NCI-H748 (cell line): ENCODE measurements at regions not wholly inside any gene's neighbourhood (a gene's known extent, or its start where the extent isn't known, plus 50 kb on each side); places are given as distances from the start of the nearest gene placed in this dataset.
A peak's percentile ranks its signal among the peaks of the same experiment; 100 is the strongest.
"Not testable (repeated sequence)": the region's sequence is repeated elsewhere in the genome, so short reads cannot be mapped to it uniquely, and the experiment has no call there.

Source experiments
- DNase-seq: peaks from one replicate; lab custom pipeline; 2025; ENCODE audit not compliant: unreplicated experiment; lab: John Stamatoyannopoulos, UW

DNA sequence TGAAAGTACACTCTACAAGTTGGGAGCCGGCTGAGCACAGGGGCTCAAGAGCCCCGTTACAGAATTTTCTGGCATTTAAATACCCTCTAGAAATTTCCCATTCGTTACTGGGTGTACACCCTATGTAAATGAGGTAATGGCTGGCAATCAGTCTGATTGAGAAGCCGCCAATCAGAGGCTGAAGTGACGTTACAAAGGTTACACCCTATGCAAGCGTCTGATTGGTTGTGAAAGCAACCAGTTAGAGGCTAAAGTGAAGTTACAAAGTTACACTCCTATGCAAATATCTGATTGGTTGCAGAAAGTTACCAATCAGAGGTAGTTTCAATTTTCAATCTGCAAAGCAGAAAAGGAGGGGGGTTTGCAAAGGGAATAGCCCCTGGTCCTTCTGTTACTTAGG is 88.1 kb upstream of the LRPAP1 start:
- not testable (repeated sequence) for DNase-seq

DNA sequence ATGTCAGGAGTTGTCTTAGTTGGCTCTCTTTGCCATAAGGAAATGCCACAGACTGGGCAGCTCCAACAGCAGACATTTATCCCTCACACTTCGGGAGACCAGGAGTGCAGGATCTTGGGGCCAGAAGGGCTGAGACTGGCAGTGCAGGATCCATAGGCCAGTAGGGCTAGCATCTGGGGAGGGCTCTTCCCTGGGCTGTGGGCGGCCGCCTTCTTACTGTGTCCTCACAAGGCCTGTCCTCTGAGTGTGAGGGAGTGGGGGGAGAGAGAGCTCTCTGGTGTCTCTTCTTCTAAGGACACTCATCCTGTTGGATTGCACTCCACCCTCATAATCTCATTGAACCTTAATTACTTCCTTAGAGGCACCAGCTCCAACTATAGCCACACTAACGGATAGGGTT is 87.5 kb upstream of the LRPAP1 start:
- DNase-seq = not testable (repeated sequence)

DNA sequence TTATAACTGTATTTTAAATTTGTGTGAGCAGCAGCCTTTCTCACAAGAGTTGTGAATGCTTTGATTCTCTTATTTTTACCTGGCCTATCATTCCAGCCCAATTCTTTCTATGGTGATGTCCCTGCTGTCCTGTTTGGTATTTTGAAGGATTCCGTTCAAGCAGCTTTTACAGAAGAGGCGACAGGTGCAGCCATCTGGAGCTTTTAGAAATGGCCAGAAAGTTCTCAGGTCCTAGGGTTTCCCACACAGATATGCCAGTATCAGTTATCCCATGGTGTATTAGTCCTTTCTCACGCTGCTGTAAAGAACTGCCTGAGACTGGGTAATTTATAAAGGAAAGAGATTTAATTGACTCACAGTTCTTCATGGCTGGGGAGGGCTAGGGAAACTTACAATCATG is 86.1 kb upstream of the LRPAP1 start:
- DNase-seq = not testable (repeated sequence)

GRCh38 chr4:3615386-3616286 is 83.4 kb upstream of the LRPAP1 start:
- DNase-seq = no peak

DNA sequence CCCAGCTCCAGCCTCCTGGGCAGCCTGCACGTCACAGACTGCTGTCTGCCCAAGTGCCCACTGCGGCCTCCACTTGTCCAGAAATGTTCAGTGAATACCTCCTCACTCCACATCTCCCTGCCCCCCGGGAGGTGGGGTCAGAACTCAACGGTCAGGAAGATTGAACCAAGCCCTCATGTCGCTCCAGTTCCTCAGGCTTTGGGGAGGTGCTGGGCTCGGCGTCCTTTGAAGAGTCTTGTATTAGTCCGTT is 82.4 kb upstream of the LRPAP1 start:
- no peak for DNase-seq

DNA sequence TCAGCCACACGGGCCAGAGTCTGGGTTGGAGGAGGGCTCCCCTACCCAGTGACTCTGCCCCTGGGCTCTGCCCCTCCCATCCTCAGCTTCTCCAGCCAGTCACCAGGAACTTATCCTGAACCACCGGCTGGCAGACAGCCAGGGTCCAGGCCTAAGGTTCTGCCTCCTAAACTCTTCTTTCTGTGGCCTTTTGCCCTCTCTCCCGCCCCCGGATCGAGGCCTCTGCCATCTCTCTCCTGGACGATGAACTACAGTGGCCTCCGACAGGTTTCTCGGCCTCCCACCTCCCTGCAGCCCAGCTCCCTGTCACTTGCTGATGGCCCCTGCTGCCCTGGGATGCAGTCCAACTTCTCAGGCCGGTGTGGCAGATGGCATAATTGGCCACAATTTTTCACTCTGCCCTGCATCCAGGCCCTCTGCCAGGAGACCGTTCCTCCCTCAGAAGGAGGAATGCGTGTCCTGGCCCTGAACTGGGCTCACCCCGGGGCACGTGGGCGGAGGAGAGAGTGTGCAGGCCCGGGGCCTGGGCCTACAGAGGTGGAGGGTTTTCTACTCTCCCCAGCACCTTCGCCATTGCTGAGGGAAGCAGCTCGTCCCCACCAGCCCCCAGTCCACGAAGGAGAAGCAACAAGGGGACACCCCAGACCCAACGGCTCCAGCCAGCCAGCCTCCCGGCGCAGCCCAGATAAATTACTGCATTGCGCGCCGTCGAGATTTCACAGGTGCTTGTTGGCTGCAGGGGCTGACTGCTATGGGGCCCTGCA is 81.9 kb upstream of the LRPAP1 start:
- no peak for DNase-seq

DNA sequence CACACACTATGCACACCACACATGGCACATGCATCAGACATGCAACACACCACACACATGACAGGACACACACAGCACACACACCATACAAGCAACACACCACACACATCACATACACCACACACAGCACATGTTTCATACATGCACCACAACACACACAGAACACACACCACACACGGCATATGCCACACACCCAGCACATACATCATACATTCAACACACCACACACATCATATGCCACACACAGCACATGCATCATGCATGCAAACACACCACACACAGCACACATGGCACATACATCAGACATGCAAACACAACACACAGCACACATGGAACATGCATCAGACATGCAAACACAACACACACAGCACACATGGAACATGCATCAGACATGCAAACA is 80.7 kb upstream of the LRPAP1 start:
- no peak for DNase-seq

DNA sequence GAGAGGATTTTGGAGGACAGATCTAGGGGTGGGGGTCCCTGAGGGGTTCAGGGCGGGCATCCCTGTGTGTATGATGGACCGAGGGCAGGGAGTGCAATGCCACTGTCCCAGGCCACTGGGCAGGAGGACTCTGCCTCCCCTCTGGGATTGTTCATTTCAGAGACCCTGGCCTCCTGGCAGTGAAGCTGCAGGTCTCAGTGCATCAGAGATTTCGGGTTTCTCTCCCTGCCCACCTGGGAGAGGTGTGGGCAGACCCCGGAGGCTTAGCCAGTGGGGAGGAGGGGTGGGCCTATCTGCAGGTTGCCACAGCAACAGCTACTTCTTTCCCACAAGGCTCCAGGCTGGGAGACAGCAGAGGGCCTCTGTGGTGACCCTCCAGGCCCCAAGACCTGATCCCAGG is 80.1 kb upstream of the LRPAP1 start:
- DNase-seq = no peak

- DNase-seq = no peak
Measured at GRCh38 chr4:3611778-3612177, 79.6 kb upstream of the LRPAP1 start.

DNA sequence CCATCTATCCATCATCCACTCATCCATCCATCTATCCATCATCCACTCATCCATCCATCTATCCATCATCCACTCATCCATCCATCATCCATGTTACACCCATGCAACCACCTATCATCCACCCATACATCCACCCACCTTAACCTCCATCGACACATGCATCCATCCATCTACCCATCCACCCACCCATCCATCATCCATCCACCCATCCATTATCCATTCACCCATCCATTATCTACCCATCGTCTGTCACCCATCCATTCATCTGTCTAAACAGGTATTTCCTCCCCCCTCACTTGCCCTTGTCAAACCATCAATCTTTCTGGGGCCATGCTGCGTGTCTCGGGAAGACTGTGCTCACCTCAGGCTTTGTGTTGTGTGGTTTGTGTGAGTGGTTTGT is 78.6 kb upstream of the LRPAP1 start:
- DNase-seq = not testable (repeated sequence)

DNA sequence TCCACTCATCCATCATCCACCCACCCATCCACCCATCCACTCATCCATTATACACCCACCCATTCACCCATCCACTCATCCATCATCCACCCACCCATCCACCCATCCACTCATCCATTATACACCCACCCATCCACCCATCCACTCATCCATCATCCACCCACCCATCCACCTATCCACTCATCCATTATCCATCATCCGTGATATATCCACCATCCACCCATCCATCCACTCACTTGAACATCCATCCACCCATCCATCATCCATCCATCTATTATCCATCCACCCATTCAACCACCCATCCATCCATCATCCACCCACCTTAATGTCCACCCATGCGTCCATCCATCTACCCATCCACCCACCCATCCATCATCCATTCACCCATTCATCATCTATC is 77.7 kb upstream of the LRPAP1 start:
- DNase-seq = not testable (repeated sequence)

DNA sequence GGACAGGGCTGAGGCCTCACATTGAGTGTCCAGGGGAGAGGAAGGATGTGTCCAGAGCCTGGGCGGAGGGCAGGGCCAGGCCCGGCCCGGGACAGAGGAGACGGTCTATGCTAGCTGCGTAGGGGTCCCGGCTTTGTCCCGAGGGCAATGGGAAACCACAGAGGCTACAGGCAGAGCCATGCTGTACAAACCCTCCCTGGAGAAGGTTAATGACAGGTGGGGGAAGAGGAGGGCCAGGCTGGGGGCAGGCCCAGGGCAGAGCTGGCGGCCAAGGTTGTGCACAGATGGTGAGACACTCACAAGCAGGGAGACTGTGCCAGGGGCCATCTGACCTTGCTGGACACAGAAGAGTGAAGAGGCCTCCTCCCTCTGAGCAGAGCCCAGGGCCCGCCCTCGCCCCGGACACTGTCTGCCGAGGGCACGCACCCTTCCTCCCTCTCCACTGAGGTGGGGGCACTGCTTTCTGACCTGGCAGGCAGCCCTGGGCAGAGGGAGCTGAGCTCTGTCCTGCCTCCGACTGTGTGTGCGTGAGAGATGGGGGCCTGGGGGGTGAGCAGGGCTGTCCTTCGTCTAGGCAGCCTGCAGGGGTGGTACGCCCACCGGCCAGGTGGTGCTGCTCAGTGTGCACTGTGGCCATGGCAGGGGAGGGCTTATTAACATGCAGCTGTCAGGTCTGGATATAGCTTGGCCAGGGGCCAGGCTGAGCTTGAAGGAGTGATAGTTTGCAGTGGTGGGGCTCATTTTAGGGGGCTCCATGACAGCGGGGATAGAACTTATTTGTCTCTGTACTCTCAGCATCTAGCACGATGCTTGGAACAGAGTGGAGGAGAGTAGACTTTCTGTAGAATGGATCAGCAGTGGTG is 75.7 kb upstream of the LRPAP1 start:
- peak; percentile 39 for DNase-seq

DNA sequence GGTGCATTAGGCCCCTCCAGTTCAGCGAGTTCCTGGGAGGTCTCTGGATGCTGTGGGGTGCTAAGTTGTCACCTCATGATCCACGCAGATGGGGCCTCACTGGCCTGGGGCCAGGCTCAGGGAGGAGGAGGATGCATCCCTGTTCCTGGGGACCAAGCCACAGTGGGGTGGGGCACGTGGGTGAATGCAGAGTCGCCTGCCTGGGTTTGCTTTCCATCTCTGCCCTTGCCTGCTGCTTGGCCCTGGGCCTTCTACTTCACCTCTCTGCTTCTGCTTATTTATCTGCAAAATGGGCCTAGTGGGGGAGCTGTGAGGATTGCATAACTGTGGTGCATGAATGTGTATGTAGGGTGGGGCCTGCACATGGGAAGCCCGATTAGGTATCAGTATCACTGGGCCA is 74.6 kb upstream of the LRPAP1 start:
- DNase-seq = not testable (repeated sequence)

GRCh38 chr4:3606271-3606670 is 74.0 kb upstream of the LRPAP1 start:
- DNase-seq = not testable (repeated sequence)

- DNase-seq = no peak
Measured at GRCh38 chr4:3605491-3605890, 73.3 kb upstream of the LRPAP1 start.

GRCh38 chr4:3602886-3603645 is 70.8 kb upstream of the LRPAP1 start:
- not testable (repeated sequence) for DNase-seq

DNA sequence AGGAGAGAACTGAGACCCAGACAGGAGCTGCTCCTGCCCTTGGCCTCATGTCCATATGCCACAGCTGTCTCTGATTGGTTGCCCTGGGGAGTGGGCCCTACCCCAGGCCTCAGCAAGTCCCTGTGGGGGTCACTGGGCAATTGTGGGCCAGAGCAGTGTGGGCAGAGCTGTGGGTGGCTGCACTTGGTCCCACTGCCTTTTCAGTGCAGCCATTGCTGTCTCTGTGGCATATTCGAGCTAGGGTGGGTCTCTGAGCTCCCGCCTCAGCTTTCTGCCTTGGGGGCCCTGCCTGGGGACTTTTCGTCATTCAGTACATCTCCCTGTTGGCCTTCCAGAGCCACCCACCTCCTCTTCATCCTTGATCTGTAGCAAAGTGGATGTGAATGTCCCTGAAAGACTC is 69.8 kb upstream of the LRPAP1 start:
- DNase-seq = no peak

GRCh38 chr4:3601108-3601690 is 69.0 kb upstream of the LRPAP1 start:
- not testable (repeated sequence) for DNase-seq

DNA sequence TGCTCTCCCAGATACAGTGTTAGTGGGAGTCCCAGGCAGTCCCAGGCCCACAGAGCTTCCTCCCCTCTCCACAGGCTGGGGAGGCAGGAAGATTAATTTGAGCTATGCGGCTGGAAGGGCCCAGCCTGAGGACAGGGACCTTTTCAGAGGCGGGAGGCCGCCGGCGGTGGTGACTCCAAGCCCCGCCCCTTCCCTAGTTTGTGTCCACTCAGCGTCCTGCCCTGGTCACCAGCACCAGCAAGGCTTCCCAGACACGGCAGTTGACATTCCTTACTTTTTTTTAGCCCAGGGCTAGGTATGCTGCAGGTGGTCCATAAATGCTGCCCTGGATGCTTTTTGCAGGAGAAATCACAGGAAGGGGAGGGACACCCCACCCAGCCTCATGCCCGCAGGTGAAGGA is 67.7 kb upstream of the LRPAP1 start:
- DNase-seq = no peak

GRCh38 chr4:3598695-3599227 is 66.5 kb upstream of the LRPAP1 start:
- no peak for DNase-seq
